ENCODE measurements at regions not wholly inside any gene's neighbourhood (a gene's known extent, or its start where the extent isn't known, plus 50 kb on each side); places are given as distances from the start of the nearest gene placed in this dataset.

DNA sequence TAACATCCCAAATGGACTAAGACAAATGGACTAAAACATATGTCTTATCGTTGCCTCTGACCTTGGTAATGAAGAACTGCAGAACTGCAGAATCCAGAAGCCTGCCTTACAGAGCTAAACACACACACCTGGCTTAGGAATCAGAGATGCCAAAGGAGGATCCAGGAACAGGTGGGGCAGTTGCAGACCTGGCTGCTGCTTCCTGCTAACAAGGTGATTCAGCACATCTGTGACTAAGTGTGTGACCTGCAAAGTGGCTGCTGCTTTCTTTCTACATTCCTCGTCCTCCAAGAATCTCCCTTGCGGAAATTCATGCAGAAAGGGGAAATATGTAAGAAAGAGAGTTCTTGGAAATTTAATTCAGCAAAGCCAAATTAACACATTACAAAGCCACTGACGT, 96.8 kb upstream of the NLGN4X start:
- TF ChIP-seq ELF4 (IDR thresholded peaks at IDR 0.05) (no peak), SP1 (IDR thresholded peaks at IDR 0.05) (no peak), LEF1 (IDR thresholded peaks at IDR 0.05; ENCODE audit: borderline replicate concordance) (no peak)

Data from HEK293T (cell line).